ENCODE measurements at regions not wholly inside any gene's neighbourhood (a gene's known extent, or its start where the extent isn't known, plus 50 kb on each side); places are given as distances from the start of the nearest gene placed in this dataset.

GRCh38 chr9:88230612-88231011 is 92.3 kb upstream of the SPATA31C2 start:
- no peak for TF ChIP-seq POLR2AphosphoS5 (IDR thresholded peaks at IDR 0.05; ENCODE audit: low read depth, low read length)
- no peak for TF ChIP-seq TAF1 (IDR thresholded peaks at IDR 0.05; ENCODE audit: borderline replicate concordance, low read depth, low read length)

Measured in GM12892 (cell line).